GM12892 (cell line): ENCODE measurements at regions not wholly inside any gene's neighbourhood (a gene's known extent, or its start where the extent isn't known, plus 50 kb on each side); places are given as distances from the start of the nearest gene placed in this dataset.

Experiments used
- DNase-seq: peaks from one replicate; pipeline ENCODE4 v3.0.0; 2011; ENCODE audit not compliant: insufficient read length
- FAIRE-seq: peaks from 2 replicates; lab custom pipeline; 2011; peaks lifted over from hg19 to GRCh38; lab: Jason Lieb, UNC
- POLR2A ChIP-seq: IDR thresholded peaks from 2 replicates; pipeline ENCODE4 v1.6.1; 2011; ENCODE audit warnings: low read depth, low read length, control low read depth
- POLR2AphosphoS5 ChIP-seq: IDR thresholded peaks from 2 replicates; pipeline ENCODE4 v1.6.1; 2011; ENCODE audit warnings: low read depth, low read length, control low read depth
- TAF1 ChIP-seq: IDR thresholded peaks from 2 replicates; pipeline ENCODE4 v1.6.1; 2011; ENCODE audit warnings: low read depth, mild to moderate bottlenecking, control low read depth, low read length, borderline replicate concordance

DNA sequence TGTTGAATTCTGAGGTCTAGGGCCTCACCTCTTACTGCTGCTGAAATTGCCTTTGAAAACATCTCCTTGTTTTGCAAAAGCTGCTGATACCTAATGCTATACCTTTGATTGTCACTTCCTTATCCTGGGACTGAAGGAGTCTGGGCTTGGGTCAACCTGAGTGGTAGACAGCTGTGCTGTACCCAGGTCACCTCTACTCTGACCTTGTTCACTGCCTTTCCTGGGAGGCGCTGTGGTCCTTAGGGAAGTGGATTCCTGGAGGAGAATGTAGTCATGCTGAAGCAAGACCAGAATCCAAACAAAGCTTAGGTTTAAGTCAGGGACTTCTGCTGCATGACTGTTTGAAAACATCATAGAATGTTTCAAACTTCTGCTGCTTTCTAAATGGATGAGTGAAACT lies 191.4 kb downstream of the SNAPC1 start:
- no peak for TF ChIP-seq POLR2AphosphoS5
- TF ChIP-seq POLR2A = no peak
- no peak for TF ChIP-seq TAF1
- FAIRE-seq (no peak), DNase-seq (no peak)

GRCh38 chr14:61954306-61954705 lies 192.1 kb downstream of the SNAPC1 start:
- FAIRE-seq (no peak), DNase-seq (no peak)
- TF ChIP-seq TAF1 = no peak
- no peak for TF ChIP-seq POLR2A
- TF ChIP-seq POLR2AphosphoS5 = no peak

GRCh38 chr14:61956517-61956916 lies 194.3 kb downstream of the SNAPC1 start:
- DNase-seq = no peak
- TF ChIP-seq TAF1 (no peak), POLR2A (no peak), POLR2AphosphoS5 (no peak)
- FAIRE-seq = no peak

DNA sequence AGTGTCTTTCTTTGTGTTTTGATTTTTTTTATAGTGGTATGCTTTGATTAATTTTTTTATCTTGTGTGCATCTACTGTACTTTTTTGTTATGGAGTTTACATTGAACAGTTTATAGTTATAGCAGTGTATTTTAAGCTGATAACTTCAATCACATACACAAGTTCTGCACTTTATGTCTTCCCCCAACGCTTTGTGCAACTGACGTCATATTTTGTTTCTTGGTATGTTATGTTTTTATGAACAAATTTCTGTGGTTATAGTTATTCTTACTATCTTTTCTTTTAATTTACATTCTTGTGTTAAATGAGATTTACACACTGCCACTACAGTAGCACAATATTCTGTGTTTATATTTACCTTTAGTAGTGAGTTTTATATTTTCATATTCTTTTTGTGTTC lies 197.1 kb downstream of the SNAPC1 start:
- FAIRE-seq (no peak), DNase-seq (no peak)
- TF ChIP-seq TAF1 (no peak), POLR2A (no peak), POLR2AphosphoS5 (no peak)

DNA sequence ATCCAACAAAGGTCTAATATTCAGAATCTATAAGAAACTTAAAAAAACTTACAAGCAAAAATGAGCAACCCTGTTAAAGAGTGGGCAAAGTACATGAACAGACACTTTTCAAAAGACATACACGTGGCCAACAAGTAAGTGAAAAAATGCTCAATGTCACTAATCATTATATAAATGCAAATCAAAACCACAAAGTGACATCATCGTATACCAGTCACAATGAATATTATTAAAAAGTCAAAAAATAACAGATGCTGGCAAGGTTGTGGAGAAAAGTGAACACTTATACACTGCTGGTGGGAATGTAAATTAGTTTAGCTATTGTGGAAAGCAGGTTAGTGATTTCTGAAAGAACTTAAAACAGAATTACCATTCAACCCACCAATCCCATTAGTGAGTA lies 199.1 kb downstream of the SNAPC1 start:
- FAIRE-seq (no peak), DNase-seq (no peak)

GRCh38 chr14:61963926-61964325 lies 201.7 kb downstream of the SNAPC1 start:
- no peak for TF ChIP-seq TAF1
- no peak for TF ChIP-seq POLR2A
- no peak for TF ChIP-seq POLR2AphosphoS5
- FAIRE-seq (no peak), DNase-seq (no peak)

More for the DNA sequence above, 199.1 kb downstream of the SNAPC1 start:
- TF ChIP-seq POLR2AphosphoS5 (no peak), POLR2A (no peak), TAF1 (no peak)

DNA sequence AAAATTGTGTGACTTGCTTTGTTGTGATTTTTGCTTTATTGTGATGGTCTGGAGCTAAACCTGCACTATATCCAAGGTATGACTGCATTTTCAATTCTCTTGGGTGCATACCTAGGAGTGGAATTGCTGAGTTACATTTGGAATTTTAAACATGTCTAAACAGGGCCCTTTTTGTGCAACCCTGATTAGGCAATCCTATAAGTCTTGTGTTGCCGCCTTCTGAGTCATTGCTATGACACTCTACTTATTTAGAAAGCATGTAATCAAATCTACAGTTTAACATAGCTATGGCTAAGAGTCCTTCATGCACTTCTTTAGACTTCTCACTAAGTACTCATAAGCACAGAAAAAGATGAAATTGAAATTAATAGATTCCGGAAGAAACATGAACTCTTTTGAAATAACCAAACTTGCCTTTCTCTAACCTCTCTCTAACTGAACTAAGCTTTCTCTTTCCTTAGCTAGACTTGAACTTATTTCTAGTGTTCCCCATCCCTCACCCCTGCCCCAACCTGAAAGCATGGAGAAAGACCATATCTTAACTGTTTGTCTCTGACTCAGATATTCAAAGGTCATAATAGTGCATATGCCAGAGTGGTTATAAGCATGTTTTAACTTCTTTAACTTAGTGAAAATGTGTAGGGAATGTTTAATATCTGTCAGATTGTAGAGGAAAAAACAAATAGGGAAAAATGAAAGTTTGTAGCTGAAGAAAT lies 203.0 kb downstream of the SNAPC1 start:
- no peak for FAIRE-seq
- DNase-seq = no peak
- TF ChIP-seq POLR2A (no peak), POLR2AphosphoS5 (no peak), TAF1 (no peak)

DNA sequence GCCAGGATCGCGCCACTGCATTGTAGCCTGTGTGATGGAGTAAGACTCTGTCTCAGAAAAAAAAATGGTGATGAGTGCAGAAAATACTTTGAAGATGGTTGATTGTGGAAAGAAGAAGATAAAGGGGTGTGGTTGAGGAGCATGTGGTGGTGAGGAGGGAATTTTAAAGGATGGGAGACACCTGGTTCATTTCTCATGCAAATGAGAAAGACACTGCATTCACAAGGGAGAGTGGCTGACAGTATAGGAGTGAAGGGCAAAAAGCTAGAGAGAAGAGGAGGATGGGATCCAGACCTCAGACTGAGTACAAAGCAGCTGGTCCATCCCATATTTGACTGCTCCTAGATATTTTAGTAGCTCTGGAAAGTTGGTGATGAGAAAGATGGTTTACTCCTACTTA lies 206.0 kb downstream of the SNAPC1 start:
- DNase-seq (no peak), FAIRE-seq (no peak)
- no peak for TF ChIP-seq POLR2AphosphoS5
- no peak for TF ChIP-seq TAF1
- no peak for TF ChIP-seq POLR2A

DNA sequence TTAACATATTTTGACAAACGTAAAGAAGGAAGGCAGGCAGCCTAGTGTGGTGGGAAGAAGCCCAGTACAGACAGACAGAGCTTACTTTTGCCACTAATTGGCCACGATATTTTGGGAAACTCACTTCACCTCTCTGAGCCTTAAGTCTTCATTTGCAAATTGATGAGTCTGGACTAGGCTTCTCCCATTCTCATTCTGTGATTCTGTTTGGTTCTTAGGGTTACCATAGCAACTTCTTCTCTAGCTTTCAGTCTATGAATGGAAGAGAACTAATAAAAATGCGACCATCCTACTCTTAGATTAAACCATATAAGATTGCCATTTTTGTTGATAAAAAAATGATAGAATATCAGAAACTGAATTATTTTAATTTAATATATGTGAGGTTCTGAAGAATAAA lies 210.5 kb downstream of the SNAPC1 start:
- no peak for TF ChIP-seq POLR2AphosphoS5
- DNase-seq = no peak
- FAIRE-seq = no peak

- DNase-seq = no peak
- FAIRE-seq = no peak
- TF ChIP-seq POLR2A (no peak), TAF1 (no peak), POLR2AphosphoS5 (no peak)
These were observed 211.8 kb downstream of the SNAPC1 start for GRCh38 chr14:61973981-61974380.

GRCh38 chr14:61977217-61977616 lies 215.0 kb downstream of the SNAPC1 start:
- no peak for FAIRE-seq
- no peak for TF ChIP-seq TAF1
- no peak for TF ChIP-seq POLR2AphosphoS5
- TF ChIP-seq POLR2A = no peak
- DNase-seq = no peak

- TF ChIP-seq TAF1 (no peak), POLR2AphosphoS5 (no peak), POLR2A (no peak)
- DNase-seq = no peak
- FAIRE-seq = no peak
These were observed 226.0 kb downstream of the SNAPC1 start for GRCh38 chr14:61988240-61988639.

DNA sequence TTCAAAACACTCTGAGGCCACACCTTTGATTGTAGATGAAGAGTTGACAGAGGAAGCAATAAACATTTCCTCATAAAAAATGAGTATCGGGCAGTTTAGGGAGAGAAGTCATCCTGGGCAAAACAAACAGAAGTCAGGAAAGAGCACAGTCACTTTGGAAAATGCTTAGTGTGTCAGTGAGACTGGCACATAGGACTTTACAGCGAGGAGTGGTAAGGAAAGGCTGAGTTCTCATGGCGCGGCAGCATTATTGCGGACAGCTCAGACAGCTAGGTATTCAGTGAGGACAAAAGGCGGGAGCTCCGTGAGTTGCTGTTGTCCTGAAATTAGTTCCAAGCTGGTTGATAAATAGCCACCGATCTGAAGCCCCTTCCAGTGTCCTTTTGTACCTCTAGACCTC lies 229.9 kb downstream of the SNAPC1 start:
- no peak for DNase-seq
- no peak for TF ChIP-seq POLR2AphosphoS5
- TF ChIP-seq TAF1 = no peak
- no peak for TF ChIP-seq POLR2A
- no peak for FAIRE-seq
